Activated naive CD4-positive, alpha-beta T cell treated with anti-CD3 and anti-CD28 coated beads, Interleukin-2, amount 50 U/mL, for 16 hours (primary cell): ENCODE measurements at regions not wholly inside any gene's neighbourhood (a gene's known extent, or its start where the extent isn't known, plus 50 kb on each side); places are given as distances from the start of the nearest gene placed in this dataset.
"Not testable (repeated sequence)": the region's sequence is repeated elsewhere in the genome, so short reads cannot be mapped to it uniquely, and the experiment has no call there.

Source experiments
- DNase-seq: peaks from one replicate; pipeline ENCODE4 v3.0.0-alpha.2; 2020

- no peak for DNase-seq
These were observed 628.7 kb downstream of the TYW1 start for GRCh38 chr7:67625257-67625737.

- no peak for DNase-seq
These were observed 634.8 kb downstream of the TYW1 start for GRCh38 chr7:67631476-67631875.

GRCh38 chr7:67635271-67635670 lies 638.6 kb downstream of the TYW1 start:
- no peak for DNase-seq

GRCh38 chr7:67636348-67637022 lies 639.9 kb downstream of the TYW1 start:
- no peak for DNase-seq

- no peak for DNase-seq
These were observed 640.4 kb downstream of the TYW1 start for GRCh38 chr7:67637023-67637358.

- DNase-seq, result not testable (repeated sequence)
These were observed 645.9 kb downstream of the TYW1 start for GRCh38 chr7:67642542-67642941.

- no peak for DNase-seq
These were observed 647.5 kb downstream of the TYW1 start for GRCh38 chr7:67644151-67644550.

GRCh38 chr7:67652937-67653336 lies 656.3 kb downstream of the TYW1 start:
- DNase-seq, result no peak

- no peak for DNase-seq
These were observed 657.3 kb downstream of the TYW1 start for GRCh38 chr7:67653856-67654454.

- DNase-seq, result no peak
These were observed 658.0 kb downstream of the TYW1 start for GRCh38 chr7:67654642-67655041.

GRCh38 chr7:67655168-67655567 lies 658.5 kb downstream of the TYW1 start:
- DNase-seq, result no peak

GRCh38 chr7:67659091-67659490 lies 662.5 kb downstream of the TYW1 start:
- DNase-seq, result no peak

GRCh38 chr7:67662804-67663203 lies 666.2 kb downstream of the TYW1 start:
- no peak for DNase-seq

GRCh38 chr7:67663644-67664043 lies 667.0 kb downstream of the TYW1 start:
- no peak for DNase-seq

GRCh38 chr7:67666359-67666758 lies 669.7 kb downstream of the TYW1 start:
- not testable (repeated sequence) for DNase-seq

- DNase-seq, result no peak
These were observed 674.4 kb downstream of the TYW1 start for GRCh38 chr7:67671006-67671548.

- DNase-seq, result no peak
These were observed 677.2 kb downstream of the TYW1 start for GRCh38 chr7:67673861-67674260.

GRCh38 chr7:67674862-67675261 lies 678.2 kb downstream of the TYW1 start:
- not testable (repeated sequence) for DNase-seq

- no peak for DNase-seq
These were observed 679.3 kb downstream of the TYW1 start for GRCh38 chr7:67675971-67676370.

- DNase-seq, result no peak
These were observed 681.8 kb downstream of the TYW1 start for GRCh38 chr7:67678419-67678818.

GRCh38 chr7:67683628-67684027 lies 687.0 kb downstream of the TYW1 start:
- no peak for DNase-seq

GRCh38 chr7:67690700-67691099 lies 694.1 kb downstream of the TYW1 start:
- DNase-seq, result no peak

- DNase-seq, result no peak
These were observed 695.8 kb downstream of the TYW1 start for GRCh38 chr7:67692425-67692824.

GRCh38 chr7:67696124-67696523 lies 699.5 kb downstream of the TYW1 start:
- DNase-seq, result no peak

- DNase-seq, result no peak
These were observed 700.2 kb downstream of the TYW1 start for GRCh38 chr7:67696878-67697277.
